Pulmonary artery endothelial cell (primary cell): ENCODE measurements at regions not wholly inside any gene's neighbourhood (a gene's known extent, or its start where the extent isn't known, plus 50 kb on each side); places are given as distances from the start of the nearest gene placed in this dataset.

Experiments
- DNase-seq: peaks from one replicate; pipeline ENCODE4 v3.0.0-alpha.2; 2011; ENCODE audit warnings: low read depth, low spot score

DNA sequence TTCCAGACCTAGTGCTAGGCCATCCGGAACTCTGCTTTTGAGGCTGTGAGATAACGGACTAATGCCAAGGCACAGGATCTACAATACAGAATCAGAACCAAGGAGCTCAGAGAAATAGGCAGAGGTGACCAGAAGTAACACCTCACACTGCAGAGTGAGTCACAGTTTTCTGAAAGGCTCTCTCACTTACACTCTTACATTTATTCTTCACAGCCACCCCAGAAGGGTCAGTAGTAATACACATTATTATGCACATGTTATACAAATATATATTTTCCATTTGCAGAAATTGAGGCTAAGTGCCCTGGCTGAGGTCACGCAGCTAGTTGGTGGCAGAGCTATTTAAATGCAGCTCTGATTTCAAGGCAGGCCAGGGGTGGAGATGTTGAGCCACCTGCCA, 542.5 kb downstream of the OMA1 start:
- no peak for DNase-seq

DNA sequence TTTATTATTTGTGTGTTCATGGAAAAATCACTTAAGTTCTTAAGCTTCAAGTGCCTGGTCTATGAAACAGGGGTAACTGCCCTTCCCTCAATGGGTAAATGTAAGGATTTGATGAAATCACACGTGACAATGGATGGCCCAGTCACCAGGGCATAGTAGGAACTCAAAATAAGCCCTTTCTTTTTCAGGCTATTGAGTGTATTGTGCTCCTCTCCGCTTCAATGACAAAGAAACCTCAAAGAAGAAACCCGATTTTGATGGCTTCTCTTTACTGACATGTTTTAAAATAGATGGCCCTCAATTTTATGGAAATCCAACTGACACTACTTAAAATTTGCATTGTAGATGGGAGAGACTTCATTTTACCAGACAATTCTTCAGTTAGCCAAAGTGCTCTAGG, 543.5 kb downstream of the OMA1 start:
- no peak for DNase-seq

DNA sequence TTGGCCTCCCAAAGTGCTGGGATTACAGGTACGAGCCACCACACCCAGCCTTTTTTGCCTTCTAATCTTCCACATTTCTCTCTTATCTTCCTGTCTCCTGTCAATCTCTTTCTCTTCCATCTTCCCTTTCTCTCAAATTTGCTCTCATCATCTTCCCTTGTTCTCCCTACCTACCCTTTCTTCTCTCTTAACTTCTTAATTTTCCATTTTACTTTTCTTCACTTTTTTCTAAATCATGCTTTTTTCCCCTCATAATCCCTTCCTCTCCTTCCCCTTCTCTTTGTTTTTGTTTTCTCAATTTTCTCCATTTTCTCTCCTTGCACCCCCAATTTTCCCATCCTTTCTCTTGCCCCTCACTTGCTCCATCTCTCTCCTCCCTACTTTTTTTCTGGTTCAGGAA, 545.7 kb downstream of the OMA1 start:
- DNase-seq = no peak

DNA sequence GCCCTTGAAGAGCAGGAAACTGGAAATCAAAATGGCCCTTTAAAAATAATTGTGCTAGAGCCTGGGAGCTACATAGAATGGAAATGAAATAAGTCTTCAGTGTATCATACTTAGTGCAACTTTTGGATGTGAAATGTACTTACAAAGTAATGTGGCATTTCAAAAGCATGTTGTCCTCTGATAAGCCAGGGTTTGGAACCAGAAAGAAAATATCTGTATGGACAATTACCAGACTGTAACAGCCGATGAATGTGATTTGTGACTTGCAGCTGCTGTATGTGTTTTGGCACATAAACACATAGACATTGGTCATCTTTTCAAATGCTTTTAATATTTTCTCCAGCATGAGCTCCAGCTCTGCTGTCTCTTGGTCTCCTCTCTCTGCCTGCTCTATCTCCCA, 546.4 kb downstream of the OMA1 start:
- no peak for DNase-seq

DNA sequence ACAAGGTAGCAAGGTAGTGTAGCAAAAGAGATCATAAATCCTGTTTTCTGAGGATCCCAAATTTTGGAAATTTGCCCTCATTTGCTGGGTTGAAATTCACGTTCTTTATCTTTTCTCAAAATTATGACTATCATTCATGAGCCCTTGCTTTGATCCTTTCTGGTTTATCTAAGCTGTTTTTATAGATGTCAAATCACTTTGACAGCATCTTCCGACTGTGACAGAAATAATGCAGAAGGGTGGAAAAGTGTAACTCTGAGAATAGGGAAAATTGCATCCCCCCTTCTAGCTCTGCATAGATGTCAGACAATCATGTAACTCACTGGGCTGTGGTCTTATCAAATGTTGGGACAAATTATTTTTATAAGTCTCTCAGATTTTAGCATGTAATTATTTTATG, 550.1 kb downstream of the OMA1 start:
- no peak for DNase-seq

DNA sequence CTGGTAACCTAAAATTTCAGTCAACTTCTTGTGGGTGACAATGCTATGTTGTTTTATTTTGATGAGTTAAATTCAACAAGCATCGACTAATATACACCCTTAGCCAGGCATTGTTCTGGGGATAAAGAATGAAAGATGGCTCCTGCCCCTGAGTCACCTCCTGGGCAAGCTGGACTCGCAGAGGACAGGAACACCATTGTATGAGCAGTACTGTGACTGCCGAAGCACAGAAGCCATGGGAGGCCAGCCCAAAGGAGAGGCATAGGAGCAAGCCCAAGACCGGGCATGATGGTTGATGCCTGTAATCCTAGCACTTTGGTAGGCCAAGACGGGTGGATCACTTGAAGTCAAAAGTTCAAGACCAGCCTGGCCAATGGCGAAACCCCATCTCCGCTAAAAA, 555.2 kb downstream of the OMA1 start:
- DNase-seq = no peak

DNA sequence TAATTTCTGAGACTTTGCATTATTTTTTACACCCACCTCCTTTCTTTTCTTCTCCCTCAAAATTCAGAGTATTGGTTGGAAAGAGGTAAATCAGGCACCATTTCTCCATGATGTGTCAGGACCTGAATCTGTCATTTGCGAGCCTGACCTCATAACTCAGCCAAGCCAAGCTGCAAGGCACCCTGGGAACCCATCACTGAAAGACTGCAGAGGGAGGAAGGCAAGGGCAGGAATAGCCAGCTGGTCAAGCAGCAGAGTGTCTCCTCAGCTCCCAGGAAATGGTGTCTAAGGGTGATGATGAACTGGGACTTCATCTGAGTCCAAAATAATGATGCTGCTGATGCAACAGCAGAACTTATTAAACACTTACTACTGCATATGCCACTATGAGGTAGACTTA, 556.6 kb downstream of the OMA1 start:
- no peak for DNase-seq

DNA sequence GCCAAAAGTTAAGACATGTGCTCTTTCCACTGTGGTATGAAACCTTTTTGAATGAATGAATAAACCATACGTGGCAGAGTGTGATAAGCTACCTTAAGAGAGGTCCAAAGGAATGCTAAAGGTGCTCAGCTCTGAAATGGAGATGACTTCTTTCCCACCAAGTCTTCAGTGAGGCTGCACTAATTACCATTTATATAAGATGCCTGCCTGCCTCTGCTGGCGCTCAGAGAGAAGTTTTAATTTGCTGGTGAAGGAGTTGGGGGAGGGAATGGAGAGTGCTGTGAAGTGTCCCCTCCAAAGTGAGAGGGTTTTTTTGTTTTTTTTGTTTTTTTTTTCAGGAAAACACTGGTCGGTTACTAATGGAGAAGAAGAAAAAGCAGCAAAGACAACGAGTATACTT, 559.0 kb downstream of the OMA1 start:
- DNase-seq = no peak

DNA sequence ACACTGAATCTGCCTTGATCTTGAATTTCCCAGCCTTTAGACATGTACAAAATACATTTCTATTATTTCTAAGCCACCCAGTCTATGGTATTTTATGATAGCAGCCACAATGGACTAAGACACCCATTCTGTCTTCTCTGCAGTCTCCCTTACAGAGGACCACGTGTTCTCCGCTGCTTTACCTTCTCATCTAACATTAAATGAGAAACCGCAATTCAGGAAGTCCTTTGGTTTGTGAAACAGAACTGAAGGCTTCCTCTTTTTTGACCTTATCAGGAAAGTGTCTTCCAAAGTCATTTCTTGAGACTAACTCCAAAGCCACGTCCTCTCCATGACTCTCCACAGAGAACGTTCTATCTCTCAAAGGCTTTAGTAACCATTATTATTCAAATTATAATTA, 560.1 kb downstream of the OMA1 start:
- DNase-seq = no peak

DNA sequence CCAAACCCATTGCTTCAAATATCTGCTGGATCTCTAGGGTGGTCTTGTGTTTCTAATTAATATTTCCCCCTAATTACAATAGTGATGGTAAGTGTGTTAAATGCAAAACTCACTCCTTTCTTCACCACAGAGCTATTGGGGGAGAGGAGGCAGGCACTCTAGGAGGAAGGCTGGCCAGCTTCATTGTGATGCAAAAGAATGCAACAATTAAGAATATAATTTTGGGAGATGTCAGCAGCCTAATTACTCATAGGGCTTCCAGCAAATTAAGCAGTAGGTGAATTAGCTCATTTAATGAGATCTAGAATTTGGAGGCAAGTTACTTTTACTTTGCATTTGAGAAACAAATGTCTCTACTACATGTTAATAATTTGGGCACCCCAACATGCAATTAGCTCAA, 560.4 kb upstream of the DAB1 start:
- no peak for DNase-seq

DNA sequence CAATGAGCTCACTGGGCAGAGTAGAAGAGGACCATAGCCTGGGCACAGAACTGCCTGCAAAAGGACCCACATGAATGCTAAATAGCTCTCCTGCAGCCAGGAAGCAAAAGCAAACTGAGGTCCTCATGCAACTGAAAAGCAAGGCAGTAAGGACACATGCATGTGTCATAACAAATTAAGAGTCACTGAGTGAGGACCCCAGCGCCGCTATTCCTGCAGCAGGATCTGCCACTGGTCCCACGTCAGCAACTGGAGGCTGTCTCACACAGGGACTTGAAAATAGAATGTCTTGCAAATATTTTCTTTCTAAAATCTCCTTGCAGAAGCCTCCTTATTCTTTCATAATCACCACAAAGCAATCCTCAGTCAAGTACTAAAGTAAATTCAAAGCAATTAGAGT, 559.6 kb upstream of the DAB1 start:
- DNase-seq = no peak

DNA sequence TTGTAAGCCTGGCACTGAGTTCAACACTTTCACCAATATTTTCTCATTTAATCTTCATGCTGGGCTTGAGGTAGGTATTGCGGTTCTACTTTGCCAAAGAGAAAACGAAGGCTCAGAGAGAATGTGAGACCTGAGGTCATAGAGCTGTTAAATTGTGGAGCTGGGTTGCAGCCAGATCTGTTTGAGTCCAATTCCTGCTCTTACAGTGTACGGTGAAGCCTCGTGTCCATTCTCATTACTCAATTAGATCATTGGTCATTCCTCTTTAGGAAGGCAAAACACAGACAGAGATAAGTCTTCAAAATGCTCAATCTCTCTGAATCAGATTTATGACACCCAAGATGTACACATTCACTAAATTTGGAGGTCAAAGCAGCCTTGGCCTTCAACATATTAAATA, 559.0 kb upstream of the DAB1 start:
- DNase-seq = no peak

DNA sequence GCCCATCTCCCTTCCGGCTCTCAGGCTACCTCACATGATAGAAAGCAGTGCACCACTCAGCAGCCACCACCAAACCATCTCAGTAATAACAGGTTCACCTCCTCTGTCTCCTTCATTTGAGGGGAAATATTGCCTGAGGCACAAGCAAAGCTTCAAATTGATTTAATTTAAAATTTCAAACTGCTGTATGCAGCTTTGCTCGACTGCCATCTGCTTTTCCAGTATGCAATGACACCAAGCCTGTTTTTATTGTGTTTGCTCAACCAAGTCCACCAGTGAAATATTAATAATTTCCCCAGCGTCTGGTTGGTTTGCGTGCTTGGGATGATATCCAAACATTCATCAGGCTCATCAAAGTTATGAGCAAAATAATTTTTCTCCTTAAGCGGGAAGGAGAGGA, 552.4 kb upstream of the DAB1 start:
- DNase-seq = no peak

DNA sequence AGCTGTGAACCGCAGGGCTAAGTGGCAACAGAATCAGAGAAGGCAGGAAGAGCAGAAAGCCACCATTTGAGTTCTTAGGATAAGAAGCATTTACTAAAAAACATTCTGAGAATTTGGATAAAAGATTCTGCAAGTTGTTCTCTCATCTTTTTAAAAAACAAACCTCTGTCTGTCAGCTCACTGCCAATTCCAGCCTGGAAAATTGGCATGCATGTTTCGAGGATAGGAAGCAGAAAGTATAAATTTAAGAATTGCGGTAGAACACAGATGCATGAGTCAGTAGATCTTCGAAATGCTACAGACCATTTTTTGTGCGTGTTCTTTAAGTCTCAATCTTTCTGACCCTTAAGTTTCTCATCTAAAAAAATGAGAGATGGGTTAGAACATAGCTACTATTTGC, 544.5 kb upstream of the DAB1 start:
- no peak for DNase-seq

DNA sequence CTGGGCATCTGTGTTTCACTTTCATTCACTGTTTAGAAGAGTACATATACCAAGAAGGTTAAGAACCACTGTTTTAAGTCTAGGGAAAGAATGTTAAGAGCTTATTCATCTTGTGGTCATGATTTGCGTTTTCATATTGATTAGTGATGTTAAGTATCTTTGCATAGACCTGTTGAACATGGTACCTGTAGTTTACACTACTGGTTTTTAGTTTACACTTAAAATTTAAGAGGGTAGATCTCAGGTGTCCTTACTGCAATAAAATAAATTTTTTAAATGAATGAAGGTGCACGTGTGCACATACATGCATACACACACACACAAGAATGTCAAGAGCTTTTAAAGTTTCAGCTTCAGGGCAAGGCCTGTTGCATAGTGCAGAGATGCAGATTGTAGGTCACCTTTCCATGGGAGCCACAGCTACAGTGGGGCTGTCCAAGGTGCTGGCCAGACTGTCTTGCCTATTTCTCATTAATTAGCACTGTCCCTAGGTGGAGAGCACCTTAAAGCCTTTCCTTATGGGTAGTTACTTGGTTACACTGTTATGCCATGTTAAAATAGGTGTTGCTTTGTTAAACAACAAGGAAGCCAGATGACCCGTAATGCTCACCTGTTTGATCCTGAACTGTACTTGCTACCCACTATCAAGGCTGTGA, 543.0 kb upstream of the DAB1 start:
- no peak for DNase-seq

DNA sequence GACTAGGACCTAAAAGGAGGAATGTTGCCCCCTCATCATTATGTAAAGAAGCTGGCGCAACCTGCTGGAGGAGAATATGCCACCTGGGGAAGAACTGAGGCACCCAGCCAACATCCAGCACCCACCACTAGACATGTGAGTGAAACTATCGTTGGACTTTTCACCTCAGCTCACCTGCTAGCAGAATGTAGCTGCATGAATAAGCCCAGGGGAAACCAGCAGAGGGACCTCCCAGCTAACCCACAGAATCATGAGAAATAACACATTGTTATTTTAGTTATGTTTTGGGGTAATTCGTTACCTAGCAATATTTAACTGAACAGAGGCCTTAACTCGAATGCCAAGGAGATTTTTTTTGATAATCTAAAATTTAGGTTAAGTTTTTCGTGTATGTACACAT, 542.5 kb upstream of the DAB1 start:
- DNase-seq = no peak

DNA sequence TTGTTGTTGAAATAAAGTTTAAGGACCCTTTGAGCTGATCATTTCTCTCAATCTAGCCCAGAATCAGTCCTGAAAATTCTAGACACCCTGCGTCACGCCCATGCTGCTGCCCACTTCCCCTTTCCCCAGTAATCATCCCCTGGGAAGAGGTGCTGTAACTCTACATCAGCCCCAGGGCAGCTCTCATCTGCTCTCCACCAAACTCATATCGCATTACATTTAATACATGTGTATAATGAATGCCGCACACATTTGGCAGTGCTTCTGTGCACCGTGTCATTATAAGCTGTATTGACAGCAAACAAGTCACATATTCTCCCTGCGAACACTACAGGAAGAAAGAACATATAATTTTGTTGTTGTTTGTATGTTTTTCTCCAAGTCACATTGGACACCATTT, 539.7 kb upstream of the DAB1 start:
- DNase-seq = no peak

DNA sequence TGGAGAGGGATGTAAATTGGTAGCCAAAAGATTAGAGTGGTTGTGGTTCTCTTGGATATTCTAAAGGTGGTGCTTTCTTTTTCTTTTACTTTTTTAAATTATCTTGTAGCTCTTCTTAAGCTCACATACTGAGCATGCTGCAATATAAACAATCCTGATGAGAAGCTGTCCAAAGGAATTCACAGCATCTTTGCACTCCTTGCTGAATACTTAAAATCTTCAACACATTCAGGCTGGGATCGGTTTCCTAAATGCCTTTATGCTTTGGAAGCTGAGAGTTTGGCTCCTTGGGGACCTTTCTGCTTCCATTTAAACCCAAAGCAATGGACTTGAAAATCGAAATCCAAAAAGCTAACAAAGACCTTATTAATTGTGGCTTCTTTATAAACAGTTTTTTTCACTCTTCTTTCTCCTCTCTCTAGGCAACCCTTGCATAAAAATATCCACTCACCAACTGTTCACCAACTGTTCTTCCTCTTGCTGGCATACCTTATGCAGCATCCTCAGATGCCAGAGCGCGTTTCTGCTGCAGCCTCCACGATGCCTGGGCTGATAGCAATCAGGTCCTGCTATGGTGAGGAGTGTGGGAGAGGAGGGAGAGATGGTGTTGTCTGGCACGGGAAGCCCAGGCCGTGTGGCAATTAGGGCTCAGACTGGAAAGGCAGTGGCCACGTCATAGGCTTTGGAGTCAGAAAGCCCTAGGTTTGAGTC, 535.8 kb upstream of the DAB1 start:
- DNase-seq = no peak

DNA sequence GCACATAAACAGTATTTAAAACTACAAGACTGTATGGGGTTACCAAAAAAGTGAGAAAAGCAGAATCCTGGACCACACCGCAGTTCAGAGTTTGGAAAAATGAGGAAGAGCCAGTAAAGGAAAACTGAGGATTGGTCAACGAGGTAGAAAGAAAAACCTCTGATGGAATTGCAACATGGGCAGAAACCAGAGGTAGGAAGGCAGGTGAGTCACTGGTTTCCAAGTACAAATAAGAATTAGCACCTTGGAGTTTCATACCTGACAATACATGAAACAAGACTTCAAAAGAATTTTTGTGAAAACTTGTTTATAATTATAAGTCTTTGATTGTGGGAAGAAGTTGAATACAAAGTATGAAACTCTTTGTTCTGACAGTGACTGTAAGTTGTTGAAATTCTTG, 533.7 kb upstream of the DAB1 start:
- DNase-seq = no peak

DNA sequence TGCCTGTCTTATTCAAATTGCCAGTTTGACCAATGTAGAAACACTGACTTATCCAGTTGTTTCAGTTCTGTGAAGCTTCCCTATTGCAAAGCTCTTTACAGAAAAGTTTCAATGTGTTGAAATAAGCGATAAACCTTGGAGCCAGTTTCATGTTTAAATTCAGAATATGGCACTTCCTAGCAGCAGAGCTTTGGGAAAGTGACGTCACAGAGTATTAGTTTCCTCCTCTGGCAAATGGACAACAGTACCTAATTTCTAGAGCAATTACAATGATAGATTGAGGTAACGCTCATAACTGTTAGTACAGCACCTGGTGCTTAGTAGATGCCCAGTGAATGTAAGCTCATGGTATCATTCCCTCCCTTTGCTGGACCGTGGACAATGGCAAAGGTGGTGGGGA, 527.5 kb upstream of the DAB1 start:
- DNase-seq = no peak

DNA sequence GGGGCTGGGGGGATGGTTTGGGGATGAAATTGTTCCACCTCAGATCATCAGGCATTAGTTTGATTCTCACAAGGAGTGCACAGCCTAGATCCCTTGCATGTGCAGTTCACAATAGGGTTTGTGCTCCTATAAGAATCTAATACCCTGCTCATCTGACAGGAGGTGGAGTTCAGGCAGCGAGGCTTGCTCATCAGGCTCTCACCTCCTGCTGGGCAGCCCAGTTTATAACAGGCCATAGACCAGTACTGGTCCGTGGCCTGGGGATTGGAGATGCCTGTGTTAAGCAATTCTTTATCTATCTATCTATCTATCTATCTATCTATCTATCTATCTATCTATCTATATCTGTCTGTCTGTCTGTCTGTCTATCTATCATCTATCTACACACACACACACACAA, 525.3 kb upstream of the DAB1 start:
- DNase-seq = no peak

DNA sequence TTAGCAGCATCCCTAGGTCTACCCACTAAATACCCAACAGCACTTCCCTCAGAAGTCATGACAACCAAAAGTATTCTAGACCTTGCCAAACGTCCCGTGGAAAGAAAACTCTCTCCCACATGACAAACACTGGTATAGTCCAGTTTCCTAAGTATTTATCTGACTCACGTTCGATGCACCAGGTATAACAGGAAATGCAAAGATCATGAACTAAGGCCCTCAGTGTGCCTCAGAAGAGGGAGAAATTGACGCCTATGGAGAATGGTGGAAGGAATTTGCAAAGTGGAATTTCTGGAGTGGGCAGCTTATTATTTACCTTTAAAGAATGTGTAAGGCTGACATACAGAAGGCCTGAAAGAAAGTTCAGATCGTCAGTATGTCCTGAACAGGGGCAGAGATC, 523.6 kb upstream of the DAB1 start:
- no peak for DNase-seq

DNA sequence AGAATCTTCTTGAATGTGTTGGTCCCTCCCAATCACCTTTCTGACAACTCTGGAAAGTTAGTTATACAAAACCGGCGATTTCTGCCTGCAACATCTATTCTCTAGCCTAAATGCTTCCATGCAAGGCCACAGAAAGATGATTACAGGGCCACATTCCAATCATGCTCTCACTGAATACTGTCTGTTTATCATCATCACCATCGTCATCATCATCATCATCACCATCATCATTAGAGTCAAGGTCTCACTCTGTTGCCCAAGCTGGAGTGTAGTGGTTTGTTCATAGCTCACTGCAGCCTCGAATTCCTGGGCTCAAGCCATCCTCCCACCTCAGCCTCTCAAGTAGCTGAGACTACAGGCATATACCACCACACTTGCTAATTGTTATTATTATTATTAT, 521.2 kb upstream of the DAB1 start:
- DNase-seq = no peak

DNA sequence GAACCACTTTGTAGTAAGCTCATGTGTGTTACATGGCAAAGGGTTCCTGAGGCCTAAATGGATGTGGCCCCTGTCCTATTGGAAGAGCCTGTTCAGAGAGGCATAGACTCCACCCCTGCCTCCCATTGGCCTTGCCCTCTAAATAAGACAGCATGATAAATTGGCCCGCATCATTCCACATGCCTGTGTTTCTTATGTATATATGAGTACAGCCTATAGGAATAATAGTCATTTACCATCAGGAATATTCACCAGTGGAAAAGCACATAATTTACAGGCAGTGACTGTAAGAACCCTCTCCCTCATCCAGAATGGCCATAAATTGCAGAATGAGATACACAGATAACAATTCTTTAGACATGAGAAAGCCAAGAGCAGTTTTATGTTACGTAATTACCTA, 519.5 kb upstream of the DAB1 start:
- no peak for DNase-seq
